ENCODE measurements at regions not wholly inside any gene's neighbourhood (a gene's known extent, or its start where the extent isn't known, plus 50 kb on each side); places are given as distances from the start of the nearest gene placed in this dataset.

DNA sequence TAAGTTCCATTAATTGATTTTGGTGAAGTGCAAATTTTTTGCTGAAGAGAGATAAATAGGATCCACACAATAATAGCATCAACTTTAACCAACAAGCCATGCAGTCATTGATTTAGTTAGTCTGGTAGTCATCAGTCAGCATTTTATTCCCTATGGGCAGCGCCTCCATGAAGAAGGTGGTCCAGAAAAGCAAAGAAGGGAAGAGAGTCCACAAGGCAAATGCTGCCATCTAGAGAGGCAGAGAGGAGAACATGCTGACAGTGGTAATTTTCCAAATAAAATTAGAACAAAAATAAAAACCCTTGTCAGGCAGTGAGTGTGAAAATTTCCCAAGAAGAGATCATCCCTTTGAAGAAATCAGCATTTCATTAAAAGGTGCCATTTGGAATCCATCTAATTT, 366.7 kb upstream of the FAM241A start:
- Histone ChIP-seq H3K9me1 (replicated peaks; ENCODE audit: control insufficient read depth, extremely low read depth, insufficient read depth, low read length) (no peaks in the 10 kb centered on the region), H3K27ac (ENCODE audit: insufficient read depth, low read depth, low read length) (no peak overlapping the region), H4K20me1 (replicated peaks; ENCODE audit: control insufficient read depth, extremely low read depth, insufficient read depth, low read length) (no peaks in the 10 kb centered on the region), H3K4me3 (replicated peaks in 1 of 3; ENCODE audit: insufficient read depth in 1 of 3, low read depth in 1 of 3, low read length in 3 of 3) (no peak overlapping the region), H3K4me2 (ENCODE audit: insufficient read depth, low read length) (no peak overlapping the region), H3K4me1 (ENCODE audit: control insufficient read depth, extremely low read depth, insufficient read depth, low read length) (no peaks in the 10 kb centered on the region), H3K27me3 (ENCODE audit: control insufficient read depth in 2 of 2, insufficient read depth in 2 of 2, low read length in 2 of 2) (peaks cover 0 to 5% of the 10 kb centered on the region in 2 experiments), H3K9ac (replicated peaks; ENCODE audit: extremely low read depth, insufficient read depth, low read length) (no peak overlapping the region), H2AFZ (ENCODE audit: low read depth, low read length) (no peak overlapping the region), H3K36me3 (ENCODE audit: control insufficient read depth in 2 of 2, extremely low read depth in 1 of 2, insufficient read depth in 2 of 2, low read length in 2 of 2) (no peaks in the 10 kb centered on the region), H3K9me3 (replicated peaks; ENCODE audit: control insufficient read depth, insufficient read depth, low read length) (no peaks in the 10 kb centered on the region), H3K79me2 (ENCODE audit: control insufficient read depth, insufficient read depth, low read length) (no peaks in the 10 kb centered on the region)
- intact Hi-C loops (cut with micrococcal nuclease) (loop anchor here (1.0 kb wide), 1 partner anchor 136 kb away; no protein-coding TSS in a partner anchor), dilution Hi-C loops (cut with MboI; ENCODE audit: extremely low pct_ligation_motif_present, low sequenced_read_pairs) (no loop called here)
- POLR2A ChIA-PET: no interaction called here
- TF ChIP-seq POLR2A (IDR thresholded peaks at IDR 0.05; ENCODE audit: low read depth, low read length) (no peak), POLR2AphosphoS5 (IDR thresholded peaks at IDR 0.05; ENCODE audit: insufficient read depth, low read depth, low read length) (no peak), JUN (IDR thresholded peaks at IDR 0.05; ENCODE audit: borderline replicate concordance, insufficient read depth, insufficient read length, low read depth) (no peak), GATA2 (IDR thresholded peaks at IDR 0.05; ENCODE audit: insufficient read depth, insufficient read length, low read depth, low read length) (no peak), FOS (IDR thresholded peaks at IDR 0.05; ENCODE audit: borderline replicate concordance, insufficient read depth, low read length) (no peak), EZH2 (IDR thresholded peaks at IDR 0.05; ENCODE audit: borderline replicate concordance, low read depth, low read length, severe bottlenecking) (no peak), MYC (IDR thresholded peaks at IDR 0.05; ENCODE audit: low read depth, low read length) (no peak)
- TF ChIP-seq, protein P1, sequence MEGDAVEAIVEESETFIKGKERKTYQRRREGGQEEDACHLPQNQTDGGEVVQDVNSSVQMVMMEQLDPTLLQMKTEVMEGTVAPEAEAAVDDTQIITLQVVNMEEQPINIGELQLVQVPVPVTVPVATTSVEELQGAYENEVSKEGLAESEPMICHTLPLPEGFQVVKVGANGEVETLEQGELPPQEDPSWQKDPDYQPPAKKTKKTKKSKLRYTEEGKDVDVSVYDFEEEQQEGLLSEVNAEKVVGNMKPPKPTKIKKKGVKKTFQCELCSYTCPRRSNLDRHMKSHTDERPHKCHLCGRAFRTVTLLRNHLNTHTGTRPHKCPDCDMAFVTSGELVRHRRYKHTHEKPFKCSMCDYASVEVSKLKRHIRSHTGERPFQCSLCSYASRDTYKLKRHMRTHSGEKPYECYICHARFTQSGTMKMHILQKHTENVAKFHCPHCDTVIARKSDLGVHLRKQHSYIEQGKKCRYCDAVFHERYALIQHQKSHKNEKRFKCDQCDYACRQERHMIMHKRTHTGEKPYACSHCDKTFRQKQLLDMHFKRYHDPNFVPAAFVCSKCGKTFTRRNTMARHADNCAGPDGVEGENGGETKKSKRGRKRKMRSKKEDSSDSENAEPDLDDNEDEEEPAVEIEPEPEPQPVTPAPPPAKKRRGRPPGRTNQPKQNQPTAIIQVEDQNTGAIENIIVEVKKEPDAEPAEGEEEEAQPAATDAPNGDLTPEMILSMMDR (IDR thresholded peaks at IDR 0.05; ENCODE audit: extremely low read depth in 1 of 2, insufficient read depth in 1 of 2, low read depth in 1 of 2, low read length in 2 of 2): no peak
- TF ChIP-seq, protein P2, sequence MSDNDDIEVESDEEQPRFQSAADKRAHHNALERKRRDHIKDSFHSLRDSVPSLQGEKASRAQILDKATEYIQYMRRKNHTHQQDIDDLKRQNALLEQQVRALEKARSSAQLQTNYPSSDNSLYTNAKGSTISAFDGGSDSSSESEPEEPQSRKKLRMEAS (IDR thresholded peaks at IDR 0.05; ENCODE audit: insufficient read depth, insufficient read length): no peak
- FAIRE-seq (no peak), DNase-seq (ENCODE audit: low read depth, low spot score) (no peak)
- BruUV-seq (replicated peaks): no TSS peak
- CTCF ChIA-PET: interaction anchor here (1.0 kb wide), 1 partner anchor 138 kb away, joined by 4 read pairs; no protein-coding TSS in a partner anchor

All from endothelial cell of umbilical vein (primary cell).